Hepatocyte (in vitro differentiated cells): ENCODE measurements at regions not wholly inside any gene's neighbourhood (a gene's known extent, or its start where the extent isn't known, plus 50 kb on each side); places are given as distances from the start of the nearest gene placed in this dataset.

Experiments used
- DNase-seq: peaks from one replicate; pipeline ENCODE4 v3.0.0-alpha.2; 2016; ENCODE audit warnings: low spot score
- H2AFZ ChIP-seq: fragments of 200-600 bp; sonication (generic); 2 replicates; pipeline ENCODE4 v1.6.0; 2016; ENCODE audit warnings: antibody characterized with exemption, mild to moderate bottlenecking
- H3K27ac ChIP-seq: fragments of 200-600 bp; sonication (generic); 2 replicates; pipeline ENCODE4 v1.5.1; 2016; ENCODE audit warnings: mild to moderate bottlenecking
- H3K27me3 ChIP-seq: fragments of 200-600 bp; sonication (generic); 2 replicates; pipeline ENCODE4 v1.6.1; 2016
- H3K36me3 ChIP-seq: fragments of 200-600 bp; sonication (generic); replicated peaks from 2 replicates; pipeline ENCODE4 v1.5.1; 2016; ENCODE audit warnings: low read depth; ENCODE audit not compliant: insufficient read depth
- H3K4me1 ChIP-seq: fragments of 200-600 bp; sonication (generic); 2 replicates; pipeline ENCODE4 v1.5.1; 2016; ENCODE audit warnings: mild to moderate bottlenecking, moderate library complexity; ENCODE audit not compliant: insufficient read depth
- H3K4me2 ChIP-seq: fragments of 200-600 bp; sonication (generic); 2 replicates; pipeline ENCODE4 v1.6.0; 2016
- H3K4me3 ChIP-seq: fragments of 200-600 bp; sonication (generic); 2 replicates; pipeline ENCODE4 v1.5.1; 2016; ENCODE audit warnings: mild to moderate bottlenecking
- H3K79me2 ChIP-seq: fragments of 200-600 bp; sonication (generic); 2 replicates; pipeline ENCODE4 v1.6.0; 2017; ENCODE audit warnings: mild to moderate bottlenecking
- H3K9me2 ChIP-seq: fragments of 200-600 bp; sonication (generic); replicated peaks from 2 replicates; pipeline ENCODE4 v1.6.0; 2017; ENCODE audit warnings: mild to moderate bottlenecking; ENCODE audit not compliant: insufficient read depth
- H3K9me3 ChIP-seq: fragments of 200-600 bp; sonication (generic); 2 replicates; pipeline ENCODE4 v1.5.1; 2016; ENCODE audit warnings: low read depth, mild to moderate bottlenecking
- H4K20me1 ChIP-seq: fragments of 200-600 bp; sonication (generic); 2 replicates; pipeline ENCODE4 v1.6.0; 2016; ENCODE audit warnings: mild to moderate bottlenecking; ENCODE audit not compliant: insufficient read depth, poor library complexity, severe bottlenecking
- CTCF ChIP-seq: fragments of 200-600 bp; sonication (generic); IDR thresholded peaks from 2 replicates; pipeline ENCODE4 v1.5.1; 2016; ENCODE audit warnings: antibody characterized with exemption, mild to moderate bottlenecking; ENCODE audit not compliant: poor library complexity
- EZH2 ChIP-seq: fragments of 200-600 bp; sonication (generic); IDR thresholded peaks from 2 replicates; pipeline ENCODE4 v1.6.1; 2016; ENCODE audit warnings: antibody characterized with exemption, mild to moderate bottlenecking, borderline replicate concordance
- EZH2phosphoT487 ChIP-seq: fragments of 200-600 bp; sonication (generic); IDR thresholded peaks from one replicate; pipeline ENCODE4 v1.6.1; 2018; ENCODE audit warnings: antibody characterized with exemption, mild to moderate bottlenecking, low read depth, moderate library complexity; ENCODE audit not compliant: unreplicated experiment, severe bottlenecking
- WGBS: methylation state at CpG from one replicate; pipeline ENCODE4 v1.1.6; 2016; ENCODE audit warnings: low lambda C conversion rate; ENCODE audit errors: missing lambda C conversion rate; 5-methylcytosine and 5-hydroxymethylcytosine counted together

- no peak overlapping the region for H3K4me2 ChIP-seq
- peaks cover 7% of the 10 kb centered on the region for H3K4me1 ChIP-seq
- H3K9me3 ChIP-seq: no peaks in the 10 kb centered on the region
- 98% methylated on average over 4 of the region's 4 CpGs for WGBS
- no peaks in the 10 kb centered on the region for H3K9me2 ChIP-seq
- no peak overlapping the region for H3K27ac ChIP-seq
- no peak for DNase-seq
- H2AFZ ChIP-seq: no peak overlapping the region
- H3K4me3 ChIP-seq: no peak overlapping the region
- H3K36me3 ChIP-seq: no peaks in the 10 kb centered on the region
- no peaks in the 10 kb centered on the region for H3K79me2 ChIP-seq
- H4K20me1 ChIP-seq: no peaks in the 10 kb centered on the region
- no peaks in the 10 kb centered on the region for H3K27me3 ChIP-seq
- TF ChIP-seq CTCF (no peak), EZH2phosphoT487 (no peak), EZH2 (no peak)
These were observed 56.1 kb upstream of the ADAMTS9 start for GRCh38 chr3:64743887-64744243.

- Histone ChIP-seq H3K79me2 (no peaks in the 10 kb centered on the region), H3K9me3 (no peaks in the 10 kb centered on the region), H3K36me3 (no peaks in the 10 kb centered on the region), H3K4me2 (no peak overlapping the region), H3K4me3 (no peak overlapping the region), H2AFZ (no peak overlapping the region), H3K9me2 (no peaks in the 10 kb centered on the region), H3K27ac (no peak overlapping the region), H4K20me1 (no peaks in the 10 kb centered on the region), H3K4me1 (peaks cover 5% of the 10 kb centered on the region), H3K27me3 (no peaks in the 10 kb centered on the region)
- no peak for TF ChIP-seq CTCF
- no peak for DNase-seq
- WGBS: 71% methylated on average over 5 of the region's 5 CpGs
These were observed 55.5 kb upstream of the ADAMTS9 start for GRCh38 chr3:64743156-64743886.

DNA sequence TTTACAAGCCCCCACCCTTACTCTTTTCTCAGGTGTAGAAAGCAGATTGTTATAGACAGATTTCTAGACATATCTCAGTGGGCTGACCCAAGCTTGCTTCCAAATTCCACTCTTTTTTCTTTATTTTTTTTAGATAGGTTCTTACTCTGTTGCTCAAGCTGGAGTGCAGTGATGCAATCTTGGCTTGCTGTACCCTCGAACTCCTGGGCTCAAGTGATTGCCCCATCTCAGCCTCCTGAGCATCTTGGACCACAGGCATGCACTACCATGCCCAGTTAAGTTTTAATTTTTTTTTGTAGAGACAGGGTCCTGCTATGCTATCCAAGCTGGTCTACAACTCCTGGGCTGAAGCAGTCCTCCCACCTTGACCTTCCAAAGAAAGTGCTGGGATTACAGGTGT is 53.5 kb upstream of the ADAMTS9 start:
- Histone ChIP-seq H4K20me1 (no peaks in the 10 kb centered on the region), H3K27ac (no peak overlapping the region), H2AFZ (no peak overlapping the region), H3K9me3 (no peaks in the 10 kb centered on the region), H3K36me3 (no peaks in the 10 kb centered on the region), H3K79me2 (no peaks in the 10 kb centered on the region), H3K9me2 (no peaks in the 10 kb centered on the region), H3K4me2 (no peak overlapping the region), H3K4me1 (no peaks in the 10 kb centered on the region), H3K4me3 (no peak overlapping the region), H3K27me3 (no peaks in the 10 kb centered on the region)
- 50% methylated on average over 1 of the region's 1 CpG for WGBS
- peak; percentile 11 for DNase-seq
- TF ChIP-seq CTCF (no peak), EZH2 (no peak), EZH2phosphoT487 (no peak)
